SH-SY5Y (cell line): ENCODE measurements at regions not wholly inside any gene's neighbourhood (a gene's known extent, or its start where the extent isn't known, plus 50 kb on each side); places are given as distances from the start of the nearest gene placed in this dataset.

Experiments
- GATA2 ChIP-seq: IDR thresholded peaks from 2 replicates; pipeline ENCODE4 v1.6.1; 2011; ENCODE audit warnings: mild to moderate bottlenecking, low read depth, low read length
- GATA3 ChIP-seq: IDR thresholded peaks from 2 replicates; pipeline ENCODE4 v1.6.1; 2011; ENCODE audit warnings: low read depth, mild to moderate bottlenecking, low read length, moderate library complexity

DNA sequence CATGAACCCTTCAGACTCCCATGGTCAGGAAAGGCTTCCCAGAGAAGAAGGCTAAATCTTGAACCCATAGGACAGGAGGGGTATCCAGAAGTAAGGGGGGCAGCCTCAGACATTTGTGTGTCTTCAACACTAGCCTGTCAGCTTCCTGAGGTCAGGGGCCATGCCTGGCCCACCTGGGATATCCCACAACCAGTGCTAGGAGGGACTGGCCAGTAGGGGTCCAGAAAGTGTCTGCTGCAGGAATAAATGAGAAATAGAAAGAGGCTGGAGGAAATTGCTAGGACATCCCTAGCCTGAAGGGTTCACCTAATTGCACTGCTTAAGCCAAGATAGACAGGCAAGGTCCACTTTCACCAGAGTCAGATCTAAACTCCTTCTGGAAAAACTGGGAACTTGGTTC is 799.6 kb upstream of the ID2 start:
- TF ChIP-seq GATA2 (no peak), GATA3 (no peak)

GRCh38 chr2:7884338-7884737 is 797.5 kb upstream of the ID2 start:
- TF ChIP-seq GATA3 (no peak), GATA2 (no peak)

DNA sequence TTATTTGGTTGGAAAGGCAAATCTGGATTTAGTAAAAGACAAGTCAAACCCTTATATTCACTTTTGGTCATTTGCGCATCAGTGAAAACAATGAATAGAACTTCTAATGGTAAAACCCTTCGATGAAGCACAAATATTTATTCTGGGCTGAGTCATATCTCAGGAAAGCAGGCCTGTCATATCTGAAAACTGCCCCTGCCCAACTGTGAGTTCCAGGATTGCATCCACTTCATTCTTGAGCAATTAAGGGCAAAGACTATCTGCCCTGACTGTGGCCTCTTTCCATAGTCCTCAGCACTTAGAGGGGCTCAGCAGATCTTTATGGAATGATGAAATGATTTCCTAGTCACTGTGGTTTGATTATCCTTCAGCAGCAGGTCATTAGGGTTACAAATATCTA is 795.2 kb upstream of the ID2 start:
- TF ChIP-seq GATA2 (no peak), GATA3 (no peak)

DNA sequence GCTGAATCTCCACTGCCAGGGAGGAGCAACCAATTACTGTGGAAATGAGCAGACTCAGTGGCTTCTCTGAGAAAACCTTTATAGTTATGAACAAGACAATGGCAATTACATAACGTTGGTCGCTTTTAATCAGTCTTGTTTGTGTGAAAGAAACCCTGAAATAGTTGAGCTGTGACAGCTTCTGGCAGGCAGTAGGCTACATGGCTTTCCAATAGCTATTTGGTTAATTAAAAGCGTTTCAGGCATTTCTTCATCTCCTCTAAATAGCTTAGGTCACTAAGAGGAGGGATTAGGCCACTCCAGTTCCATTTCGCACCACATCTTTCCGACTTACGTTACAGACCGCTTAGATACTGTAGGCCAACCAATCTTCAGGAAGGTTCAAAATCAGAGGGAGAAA is 794.4 kb upstream of the ID2 start:
- TF ChIP-seq GATA2 (no peak), GATA3 (no peak)

GRCh38 chr2:7888876-7889275 is 793.0 kb upstream of the ID2 start:
- no peak for TF ChIP-seq GATA3

- TF ChIP-seq GATA3 (no peak), GATA2 (no peak)
Observed at GRCh38 chr2:7891312-7891711, 790.5 kb upstream of the ID2 start.

- TF ChIP-seq GATA2 (no peak), GATA3 (no peak)
Observed at GRCh38 chr2:7895289-7895688, 786.6 kb upstream of the ID2 start.

DNA sequence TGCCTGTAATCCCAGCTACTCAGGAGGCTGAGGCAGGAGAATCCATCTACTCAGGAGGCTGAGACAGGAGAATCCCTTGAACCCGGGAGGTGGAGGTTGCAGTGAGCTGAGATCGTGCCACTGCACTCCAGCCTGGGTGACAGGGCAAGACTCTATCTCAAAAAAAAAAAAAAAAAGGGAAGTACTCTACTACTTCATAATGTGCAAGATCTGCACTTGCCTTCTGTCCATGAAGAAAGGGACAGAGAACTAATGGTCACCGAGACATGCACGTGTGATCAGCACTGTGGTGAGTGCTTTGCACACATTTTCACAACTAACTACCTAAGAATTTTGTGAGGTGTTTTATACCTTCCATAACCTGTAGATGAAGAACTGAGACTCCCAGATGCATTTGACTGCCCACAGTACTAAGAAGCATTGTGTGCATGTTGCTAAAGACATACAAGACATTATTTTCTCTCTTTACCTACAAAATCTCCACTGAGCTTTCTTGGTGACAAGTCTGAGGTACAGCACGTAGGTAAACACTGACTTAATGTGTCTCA is 784.8 kb upstream of the ID2 start:
- no peak for TF ChIP-seq GATA2
- TF ChIP-seq GATA3, result no peak

- TF ChIP-seq GATA3, result no peak
- no peak for TF ChIP-seq GATA2
Observed at GRCh38 chr2:7899241-7899640, 782.6 kb upstream of the ID2 start.

GRCh38 chr2:7899923-7900322 is 781.9 kb upstream of the ID2 start:
- TF ChIP-seq GATA3 (no peak), GATA2 (no peak)

DNA sequence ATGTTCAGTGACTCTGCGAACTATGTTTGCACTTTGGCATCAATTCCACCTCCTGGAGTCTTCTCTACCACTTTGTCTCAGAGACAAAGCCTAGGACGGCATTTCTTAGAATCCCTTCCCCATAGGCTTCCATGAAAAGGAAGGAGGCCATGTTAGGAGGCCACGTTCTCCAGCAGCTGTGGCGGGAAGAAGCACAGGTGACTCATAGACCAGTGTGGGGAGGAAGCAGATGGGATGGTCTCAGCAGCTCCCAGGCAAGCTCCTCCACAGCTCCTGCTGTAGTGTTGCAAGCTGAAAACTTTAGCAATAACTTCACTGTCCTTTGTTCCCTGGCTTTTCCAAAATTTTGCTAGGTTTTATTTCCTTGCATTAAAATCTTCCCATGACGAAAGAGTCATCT is 781.3 kb upstream of the ID2 start:
- TF ChIP-seq GATA3 (no peak), GATA2 (no peak)

- no peak for TF ChIP-seq GATA3
- TF ChIP-seq GATA2, result no peak
Observed at GRCh38 chr2:7902251-7902765, 779.5 kb upstream of the ID2 start.

GRCh38 chr2:7904319-7904718 is 777.5 kb upstream of the ID2 start:
- no peak for TF ChIP-seq GATA2
- TF ChIP-seq GATA3, result no peak

- TF ChIP-seq GATA3, result no peak
- no peak for TF ChIP-seq GATA2
Observed at GRCh38 chr2:7905756-7906155, 776.1 kb upstream of the ID2 start.

- no peak for TF ChIP-seq GATA3
Observed at GRCh38 chr2:7906431-7906830, 775.4 kb upstream of the ID2 start.

DNA sequence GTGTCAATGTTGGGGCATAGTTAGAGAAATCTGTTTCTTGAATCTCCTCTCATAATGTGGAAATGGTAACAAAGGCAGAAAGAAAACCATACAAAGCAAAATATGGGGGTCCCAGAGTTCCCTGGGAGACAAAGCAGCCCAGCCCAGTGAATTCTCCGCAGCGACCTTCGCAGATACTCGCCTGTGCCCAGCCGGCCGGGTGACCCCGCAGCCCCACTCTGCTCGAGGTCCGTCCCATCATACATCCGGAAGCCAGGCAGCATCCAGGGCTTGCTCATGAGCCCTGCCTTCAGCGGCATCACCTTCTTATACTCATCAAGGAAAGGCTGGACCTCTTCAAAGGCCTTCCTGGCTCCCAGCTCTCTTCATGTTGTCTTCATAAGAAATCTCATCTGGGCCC is 774.8 kb upstream of the ID2 start:
- TF ChIP-seq GATA2 (no peak), GATA3 (no peak)
